Activated CD8-positive, alpha-beta memory T cell treated with anti-CD3 and anti-CD28 coated beads, Interleukin-2, amount 10 ng/mL, durations not matched to agents 7 days and 5 days (primary cell): ENCODE measurements at regions not wholly inside any gene's neighbourhood (a gene's known extent, or its start where the extent isn't known, plus 50 kb on each side); places are given as distances from the start of the nearest gene placed in this dataset.
A peak's percentile ranks its signal among the peaks of the same experiment; 100 is the strongest.

Source experiments
- ATAC-seq: fragments of 150-1000 bp; cut with Tn5 transposase; one replicate; pipeline ENCODE4 v1.10.0; 2021; ENCODE audit warnings: moderate library complexity
- CTCF ChIA-PET: fragments of 350-600 bp; sonication (Branson Sonifier 250); formaldehyde crosslinking; loops from one replicate; lab custom pipeline; 2021; ENCODE audit warnings: antibody characterized with exemption; lab: Charles Lee
- DNase-seq: peaks from one replicate; pipeline ENCODE4 v3.0.0-alpha.2; 2020
- H3K27ac Mint-ChIP-seq: one replicate; pipeline ENCODE4 v1.8.0; 2021; ENCODE audit warnings: mild to moderate bottlenecking, mixed read lengths
- H3K27me3 Mint-ChIP-seq: one replicate; pipeline ENCODE4 v1.8.0; 2021; ENCODE audit warnings: mixed read lengths
- H3K36me3 Mint-ChIP-seq: one replicate; pipeline ENCODE4 v1.8.0; 2021; ENCODE audit warnings: mild to moderate bottlenecking, mixed read lengths
- H3K4me1 Mint-ChIP-seq: one replicate; pipeline ENCODE4 v1.8.0; 2021; ENCODE audit warnings: mixed read lengths
- H3K4me3 Mint-ChIP-seq: one replicate; pipeline ENCODE4 v1.8.0; 2021; ENCODE audit warnings: mild to moderate bottlenecking, moderate library complexity, mixed read lengths
- H3K9me3 Mint-ChIP-seq: one replicate; pipeline ENCODE4 v1.8.0; 2022; ENCODE audit warnings: low read depth, mixed read lengths

- CTCF ChIA-PET: interaction anchor here (1.1 to 2.7 kb wide), 3 partner anchors 511 to 520 kb away, joined by 4 to 11 read pairs (median 6); no protein-coding TSS in a partner anchor
- no peak for ATAC-seq
- no peaks in the 10 kb centered on the region for H3K9me3 Mint-ChIP-seq
Observed at GRCh38 chr6:168369786-168370185, 50.2 kb upstream of the DACT2 start.

GRCh38 chr6:168370310-168370991, 50.9 kb upstream of the DACT2 start:
- peaks cover 8% of the 10 kb centered on the region for H3K27me3 Mint-ChIP-seq
- no peaks in the 10 kb centered on the region for H3K36me3 Mint-ChIP-seq
- H3K4me3 Mint-ChIP-seq: no peak overlapping the region
- peaks cover 5% of the 10 kb centered on the region for H3K4me1 Mint-ChIP-seq
- H3K9me3 Mint-ChIP-seq: no peaks in the 10 kb centered on the region
- peak; percentile 54 for DNase-seq
- H3K27ac Mint-ChIP-seq: no peak overlapping the region
- peak; percentile 73 for ATAC-seq
- CTCF ChIA-PET: interaction anchor here (1.1 to 2.7 kb wide), 3 partner anchors 511 to 519 kb away, joined by 4 to 11 read pairs (median 6); no protein-coding TSS in a partner anchor

More at GRCh38 chr6:168369786-168370185, 50.2 kb upstream of the DACT2 start:
- H3K36me3 Mint-ChIP-seq: no peaks in the 10 kb centered on the region
- H3K4me1 Mint-ChIP-seq: peaks cover 5% of the 10 kb centered on the region
- peaks cover 8% of the 10 kb centered on the region for H3K27me3 Mint-ChIP-seq
- H3K27ac Mint-ChIP-seq: no peak overlapping the region
- DNase-seq: no peak
- H3K4me3 Mint-ChIP-seq: no peak overlapping the region

GRCh38 chr6:168371185-168371584, 51.6 kb upstream of the DACT2 start:
- no peaks in the 10 kb centered on the region for H3K36me3 Mint-ChIP-seq
- no peak overlapping the region for H3K27ac Mint-ChIP-seq
- DNase-seq (no peak), ATAC-seq (no peak)
- CTCF ChIA-PET: interaction anchor here (2.7 kb wide), 1 partner anchor 510 kb away, joined by 11 read pairs; no protein-coding TSS in a partner anchor
- H3K4me3 Mint-ChIP-seq: no peak overlapping the region
- peaks cover 5% of the 10 kb centered on the region for H3K4me1 Mint-ChIP-seq
- peaks cover 8% of the 10 kb centered on the region for H3K27me3 Mint-ChIP-seq
- H3K9me3 Mint-ChIP-seq: no peaks in the 10 kb centered on the region

- CTCF ChIA-PET: interaction anchor here (2.7 kb wide), 1 partner anchor 509 kb away, joined by 11 read pairs; no protein-coding TSS in a partner anchor
- ATAC-seq: no peak
- H3K36me3 Mint-ChIP-seq: no peaks in the 10 kb centered on the region
- H3K27me3 Mint-ChIP-seq: peaks cover 8% of the 10 kb centered on the region
- H3K27ac Mint-ChIP-seq: no peak overlapping the region
- H3K4me1 Mint-ChIP-seq: peaks cover 5% of the 10 kb centered on the region
- no peaks in the 10 kb centered on the region for H3K9me3 Mint-ChIP-seq
- no peak for DNase-seq
- no peak overlapping the region for H3K4me3 Mint-ChIP-seq
Observed at GRCh38 chr6:168371618-168371980, 52.0 kb upstream of the DACT2 start.

GRCh38 chr6:168371981-168372711, 52.6 kb upstream of the DACT2 start:
- H3K27me3 Mint-ChIP-seq: peaks cover 8% of the 10 kb centered on the region
- CTCF ChIA-PET: interaction anchor here (2.7 kb wide), 1 partner anchor 509 kb away, joined by 11 read pairs; no protein-coding TSS in a partner anchor

GRCh38 chr6:168372889-168373288, 53.3 kb upstream of the DACT2 start:
- H3K4me1 Mint-ChIP-seq: peaks cover 2% of the 10 kb centered on the region
- H3K27me3 Mint-ChIP-seq: peaks cover 4% of the 10 kb centered on the region
- no peak for ATAC-seq
- no peak overlapping the region for H3K4me3 Mint-ChIP-seq
- CTCF ChIA-PET: no interaction called here
- no peak overlapping the region for H3K27ac Mint-ChIP-seq
- H3K36me3 Mint-ChIP-seq: no peaks in the 10 kb centered on the region
- DNase-seq: no peak
- H3K9me3 Mint-ChIP-seq: peaks cover 5% of the 10 kb centered on the region

More at GRCh38 chr6:168371981-168372711, 52.6 kb upstream of the DACT2 start:
- DNase-seq (no peak), ATAC-seq (no peak)
- Mint-ChIP-seq H3K4me1 (peaks cover 5% of the 10 kb centered on the region), H3K36me3 (no peaks in the 10 kb centered on the region), H3K4me3 (no peak overlapping the region), H3K27ac (no peak overlapping the region), H3K9me3 (no peaks in the 10 kb centered on the region)

GRCh38 chr6:168373389-168373788, 53.8 kb upstream of the DACT2 start:
- Mint-ChIP-seq H3K4me3 (no peak overlapping the region), H3K27ac (no peak overlapping the region), H3K4me1 (peaks cover 2% of the 10 kb centered on the region), H3K27me3 (peaks cover 4% of the 10 kb centered on the region), H3K9me3 (peaks cover 7% of the 10 kb centered on the region), H3K36me3 (no peaks in the 10 kb centered on the region)
- no peak for DNase-seq
- CTCF ChIA-PET: no interaction called here
- no peak for ATAC-seq

- H3K9me3 Mint-ChIP-seq: peaks cover 7% of the 10 kb centered on the region
- no peak for ATAC-seq
- H3K4me3 Mint-ChIP-seq: no peak overlapping the region
- H3K27ac Mint-ChIP-seq: no peak overlapping the region
- peaks cover 2% of the 10 kb centered on the region for H3K27me3 Mint-ChIP-seq
- CTCF ChIA-PET: no interaction called here
- no peaks in the 10 kb centered on the region for H3K36me3 Mint-ChIP-seq
- no peak for DNase-seq
- peaks cover 2% of the 10 kb centered on the region for H3K4me1 Mint-ChIP-seq
Observed at GRCh38 chr6:168374051-168374502, 54.5 kb upstream of the DACT2 start.

GRCh38 chr6:168374541-168375071, 55.0 kb upstream of the DACT2 start:
- Mint-ChIP-seq H3K27ac (no peak overlapping the region), H3K4me3 (no peak overlapping the region), H3K4me1 (peaks cover 2% of the 10 kb centered on the region), H3K9me3 (peaks cover 7% of the 10 kb centered on the region), H3K36me3 (no peaks in the 10 kb centered on the region), H3K27me3 (peaks cover 2% of the 10 kb centered on the region)
- DNase-seq (no peak), ATAC-seq (no peak)
- CTCF ChIA-PET: no interaction called here

- DNase-seq: no peak
- CTCF ChIA-PET: no interaction called here
- Mint-ChIP-seq H3K27ac (no peak overlapping the region), H3K27me3 (no peaks in the 10 kb centered on the region), H3K36me3 (no peaks in the 10 kb centered on the region), H3K4me1 (no peaks in the 10 kb centered on the region), H3K9me3 (peaks cover 11% of the 10 kb centered on the region), H3K4me3 (no peak overlapping the region)
- ATAC-seq: no peak
Observed at GRCh38 chr6:168376120-168376519, 56.5 kb upstream of the DACT2 start.

GRCh38 chr6:168376811-168377483, 57.4 kb upstream of the DACT2 start:
- ATAC-seq: no peak
- CTCF ChIA-PET: no interaction called here
- Mint-ChIP-seq H3K27ac (no peak overlapping the region), H3K36me3 (no peaks in the 10 kb centered on the region), H3K27me3 (no peaks in the 10 kb centered on the region), H3K9me3 (peaks cover 11% of the 10 kb centered on the region), H3K4me1 (no peaks in the 10 kb centered on the region), H3K4me3 (no peak overlapping the region)
- no peak for DNase-seq

GRCh38 chr6:168377484-168377855, 57.9 kb upstream of the DACT2 start:
- Mint-ChIP-seq H3K36me3 (no peaks in the 10 kb centered on the region), H3K4me1 (no peaks in the 10 kb centered on the region), H3K27me3 (no peaks in the 10 kb centered on the region), H3K4me3 (no peak overlapping the region), H3K27ac (no peak overlapping the region), H3K9me3 (peaks cover 11% of the 10 kb centered on the region)
- ATAC-seq (no peak), DNase-seq (no peak)
- CTCF ChIA-PET: no interaction called here
